ENCODE measurements at regions not wholly inside any gene's neighbourhood (a gene's known extent, or its start where the extent isn't known, plus 50 kb on each side); places are given as distances from the start of the nearest gene placed in this dataset.

GRCh38 chr19:31500946-31501345 lies 151.7 kb upstream of the TSHZ3 start:
- Histone ChIP-seq H2AFZ (ENCODE audit: low read length, unreplicated experiment) (no peak overlapping the region), H3K79me2 (ENCODE audit: control insufficient read depth, insufficient read depth, low read length, unreplicated experiment) (no peaks in the 10 kb centered on the region), H3K4me1 (ENCODE audit: control insufficient read depth, insufficient read depth, low read length, unreplicated experiment) (no peaks in the 10 kb centered on the region), H3K4me3 (ENCODE audit: low read depth, low read length) (no peak overlapping the region), H3K27me3 (ENCODE audit: insufficient read depth, low read length) (no peaks in the 10 kb centered on the region), H3K27ac (ENCODE audit: low read depth, low read length) (no peak overlapping the region), H3K36me3 (ENCODE audit: insufficient read depth, low read length) (no peaks in the 10 kb centered on the region)

GRCh38 chr19:31501427-31502195 lies 152.4 kb upstream of the TSHZ3 start:
- Histone ChIP-seq H3K27ac (ENCODE audit: low read depth, low read length) (no peak overlapping the region), H3K36me3 (ENCODE audit: insufficient read depth, low read length) (no peaks in the 10 kb centered on the region), H3K4me3 (ENCODE audit: low read depth, low read length) (no peak overlapping the region), H2AFZ (ENCODE audit: low read length, unreplicated experiment) (no peak overlapping the region), H3K4me1 (ENCODE audit: control insufficient read depth, insufficient read depth, low read length, unreplicated experiment) (no peaks in the 10 kb centered on the region), H3K27me3 (ENCODE audit: insufficient read depth, low read length) (no peaks in the 10 kb centered on the region), H3K79me2 (ENCODE audit: control insufficient read depth, insufficient read depth, low read length, unreplicated experiment) (no peaks in the 10 kb centered on the region)

- Histone ChIP-seq H3K27me3 (ENCODE audit: insufficient read depth, low read length) (no peaks in the 10 kb centered on the region), H3K36me3 (ENCODE audit: insufficient read depth, low read length) (no peaks in the 10 kb centered on the region), H3K79me2 (ENCODE audit: control insufficient read depth, insufficient read depth, low read length, unreplicated experiment) (no peaks in the 10 kb centered on the region), H3K4me3 (ENCODE audit: low read depth, low read length) (no peak overlapping the region), H3K27ac (ENCODE audit: low read depth, low read length) (no peak overlapping the region), H2AFZ (ENCODE audit: low read length, unreplicated experiment) (no peak overlapping the region), H3K4me1 (ENCODE audit: control insufficient read depth, insufficient read depth, low read length, unreplicated experiment) (no peaks in the 10 kb centered on the region)
These were observed 153.4 kb upstream of the TSHZ3 start for GRCh38 chr19:31502536-31503170.

GRCh38 chr19:31503211-31503610 lies 154.0 kb upstream of the TSHZ3 start:
- H3K4me3 ChIP-seq (ENCODE audit: low read depth, low read length): no peak overlapping the region
- H3K79me2 ChIP-seq (ENCODE audit: control insufficient read depth, insufficient read depth, low read length, unreplicated experiment): no peaks in the 10 kb centered on the region
- H3K4me1 ChIP-seq (ENCODE audit: control insufficient read depth, insufficient read depth, low read length, unreplicated experiment): no peaks in the 10 kb centered on the region
- no peaks in the 10 kb centered on the region for H3K36me3 ChIP-seq (ENCODE audit: insufficient read depth, low read length)
- no peak overlapping the region for H3K27ac ChIP-seq (ENCODE audit: low read depth, low read length)
- H2AFZ ChIP-seq (ENCODE audit: low read length, unreplicated experiment): no peak overlapping the region
- no peaks in the 10 kb centered on the region for H3K27me3 ChIP-seq (ENCODE audit: insufficient read depth, low read length)

GRCh38 chr19:31504221-31504620 lies 155.0 kb upstream of the TSHZ3 start:
- H2AFZ ChIP-seq (ENCODE audit: low read length, unreplicated experiment): no peak overlapping the region
- no peaks in the 10 kb centered on the region for H3K79me2 ChIP-seq (ENCODE audit: control insufficient read depth, insufficient read depth, low read length, unreplicated experiment)
- no peaks in the 10 kb centered on the region for H3K4me1 ChIP-seq (ENCODE audit: control insufficient read depth, insufficient read depth, low read length, unreplicated experiment)
- H3K36me3 ChIP-seq (ENCODE audit: insufficient read depth, low read length): no peaks in the 10 kb centered on the region
- H3K27ac ChIP-seq (ENCODE audit: low read depth, low read length): no peak overlapping the region
- H3K4me3 ChIP-seq (ENCODE audit: low read depth, low read length): no peak overlapping the region
- H3K27me3 ChIP-seq (ENCODE audit: insufficient read depth, low read length): no peaks in the 10 kb centered on the region

GRCh38 chr19:31505596-31505910 lies 156.3 kb upstream of the TSHZ3 start:
- Histone ChIP-seq H3K4me1 (ENCODE audit: control insufficient read depth, insufficient read depth, low read length, unreplicated experiment) (no peaks in the 10 kb centered on the region), H3K27me3 (ENCODE audit: insufficient read depth, low read length) (no peaks in the 10 kb centered on the region), H3K27ac (ENCODE audit: low read depth, low read length) (no peak overlapping the region), H3K4me3 (ENCODE audit: low read depth, low read length) (no peak overlapping the region), H3K79me2 (ENCODE audit: control insufficient read depth, insufficient read depth, low read length, unreplicated experiment) (no peaks in the 10 kb centered on the region), H2AFZ (ENCODE audit: low read length, unreplicated experiment) (no peak overlapping the region), H3K36me3 (ENCODE audit: insufficient read depth, low read length) (no peaks in the 10 kb centered on the region)

GRCh38 chr19:31506102-31506501 lies 156.9 kb upstream of the TSHZ3 start:
- H3K4me1 ChIP-seq (ENCODE audit: control insufficient read depth, insufficient read depth, low read length, unreplicated experiment): no peaks in the 10 kb centered on the region
- H2AFZ ChIP-seq (ENCODE audit: low read length, unreplicated experiment): no peak overlapping the region
- no peaks in the 10 kb centered on the region for H3K79me2 ChIP-seq (ENCODE audit: control insufficient read depth, insufficient read depth, low read length, unreplicated experiment)
- no peak overlapping the region for H3K27ac ChIP-seq (ENCODE audit: low read depth, low read length)
- no peaks in the 10 kb centered on the region for H3K36me3 ChIP-seq (ENCODE audit: insufficient read depth, low read length)
- H3K27me3 ChIP-seq (ENCODE audit: insufficient read depth, low read length): no peaks in the 10 kb centered on the region
- no peak overlapping the region for H3K4me3 ChIP-seq (ENCODE audit: low read depth, low read length)

GRCh38 chr19:31510635-31511034 lies 161.4 kb upstream of the TSHZ3 start:
- Histone ChIP-seq H3K4me3 (ENCODE audit: low read depth, low read length) (no peak overlapping the region), H3K27me3 (ENCODE audit: insufficient read depth, low read length) (no peaks in the 10 kb centered on the region), H3K27ac (ENCODE audit: low read depth, low read length) (no peak overlapping the region), H3K4me1 (ENCODE audit: control insufficient read depth, insufficient read depth, low read length, unreplicated experiment) (no peaks in the 10 kb centered on the region), H3K79me2 (ENCODE audit: control insufficient read depth, insufficient read depth, low read length, unreplicated experiment) (no peaks in the 10 kb centered on the region), H3K36me3 (ENCODE audit: insufficient read depth, low read length) (no peaks in the 10 kb centered on the region), H2AFZ (ENCODE audit: low read length, unreplicated experiment) (no peak overlapping the region)

GRCh38 chr19:31511098-31511497 lies 161.9 kb upstream of the TSHZ3 start:
- no peaks in the 10 kb centered on the region for H3K79me2 ChIP-seq (ENCODE audit: control insufficient read depth, insufficient read depth, low read length, unreplicated experiment)
- H3K27ac ChIP-seq (ENCODE audit: low read depth, low read length): no peak overlapping the region
- no peaks in the 10 kb centered on the region for H3K36me3 ChIP-seq (ENCODE audit: insufficient read depth, low read length)
- no peaks in the 10 kb centered on the region for H3K27me3 ChIP-seq (ENCODE audit: insufficient read depth, low read length)
- no peak overlapping the region for H2AFZ ChIP-seq (ENCODE audit: low read length, unreplicated experiment)
- H3K4me3 ChIP-seq (ENCODE audit: low read depth, low read length): no peak overlapping the region
- no peaks in the 10 kb centered on the region for H3K4me1 ChIP-seq (ENCODE audit: control insufficient read depth, insufficient read depth, low read length, unreplicated experiment)

GRCh38 chr19:31511696-31512095 lies 162.5 kb upstream of the TSHZ3 start:
- H3K36me3 ChIP-seq (ENCODE audit: insufficient read depth, low read length): no peaks in the 10 kb centered on the region
- no peaks in the 10 kb centered on the region for H3K79me2 ChIP-seq (ENCODE audit: control insufficient read depth, insufficient read depth, low read length, unreplicated experiment)
- H3K4me1 ChIP-seq (ENCODE audit: control insufficient read depth, insufficient read depth, low read length, unreplicated experiment): no peaks in the 10 kb centered on the region
- no peak overlapping the region for H3K4me3 ChIP-seq (ENCODE audit: low read depth, low read length)
- H3K27ac ChIP-seq (ENCODE audit: low read depth, low read length): no peak overlapping the region
- no peaks in the 10 kb centered on the region for H3K27me3 ChIP-seq (ENCODE audit: insufficient read depth, low read length)
- no peak overlapping the region for H2AFZ ChIP-seq (ENCODE audit: low read length, unreplicated experiment)

All from ACC112 (cell line).